ENCODE measurements at regions not wholly inside any gene's neighbourhood (a gene's known extent, or its start where the extent isn't known, plus 50 kb on each side); places are given as distances from the start of the nearest gene placed in this dataset.

DNA sequence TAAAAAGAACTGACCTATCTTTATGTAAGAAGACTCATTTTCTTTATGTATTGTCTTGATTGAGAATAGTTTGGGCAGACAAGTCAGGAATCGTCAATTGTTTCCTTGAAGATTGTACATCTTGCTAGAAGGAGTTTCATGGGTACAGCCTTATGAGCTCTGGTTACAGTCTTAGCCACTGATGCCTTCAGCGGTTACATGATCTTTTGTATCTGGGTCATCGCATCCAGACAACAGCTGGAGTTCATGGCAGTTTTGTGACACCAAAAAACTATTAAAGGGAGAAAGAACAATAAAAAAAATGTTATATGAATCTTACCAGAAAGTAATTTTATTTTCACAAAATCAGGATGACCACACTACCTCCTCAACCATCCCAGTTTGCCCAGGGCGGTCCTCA, 520.5 kb upstream of the CDH7 start:
- no peak overlapping the region for H2BK12ac ChIP-seq (ENCODE audit: insufficient read length, low read depth, low read length)
- no peak overlapping the region for H3K14ac ChIP-seq (ENCODE audit: insufficient read depth, low read length)
- no peak for DNase-seq
- H2BK20ac ChIP-seq (ENCODE audit: low read depth, low read length, poor library complexity, severe bottlenecking): no peak overlapping the region
- H2BK5ac ChIP-seq (ENCODE audit: insufficient read length, low read length): no peak overlapping the region
- Mint-ChIP-seq H3K9me3 (peaks cover 0 to 3% of the 10 kb centered on the region in 2 experiments; a peak in 1 of 5 replicates), H3K36me3 (ENCODE audit: insufficient read depth in 1 of 3, low read depth in 3 of 3) (no peaks in the 10 kb centered on the region; a peak in 1 of 7 replicates), H3K4me3 (no peak overlapping the region), H3K27me3 (ENCODE audit: low read depth) (no peaks in the 10 kb centered on the region), H3K27ac (no peak overlapping the region), H3K4me1 (peaks cover 0 to 3% of the 10 kb centered on the region in 2 experiments; a peak in 1 of 4 replicates)
- WGBS (ENCODE audit: extremely low coverage, insufficient read length, low lambda C conversion rate): no CpG with 5 or more reads among the region's 4 CpGs
- no peak overlapping the region for H4K8ac ChIP-seq (replicated peaks; ENCODE audit: insufficient read length, low read depth, low read length)
- no peaks in the 10 kb centered on the region for H3K4me1 ChIP-seq (ENCODE audit: insufficient read depth, low read length)
- no peaks in the 10 kb centered on the region for H3K79me1 ChIP-seq (ENCODE audit: insufficient read depth, low read depth, low read length, poor library complexity, severe bottlenecking)
- H3K18ac ChIP-seq (ENCODE audit: insufficient read length, low read depth, low read length): no peak overlapping the region
- no peak overlapping the region for H3K4ac ChIP-seq (ENCODE audit: low read depth, low read length)
- no peak overlapping the region for H2AK5ac ChIP-seq (ENCODE audit: insufficient read length, low read length)
- no peak overlapping the region for H3K56ac ChIP-seq (ENCODE audit: insufficient read length, low read depth, low read length)
- H2AFZ ChIP-seq (ENCODE audit: low read length): no peak overlapping the region
- no peak overlapping the region for H2BK120ac ChIP-seq (ENCODE audit: low read depth, low read length, poor library complexity, severe bottlenecking)
- no peaks in the 10 kb centered on the region for H3K23me2 ChIP-seq (ENCODE audit: insufficient read length, low read depth, low read length, poor library complexity, severe bottlenecking)
- no peak overlapping the region for H4K91ac ChIP-seq (ENCODE audit: insufficient read length, low read depth, low read length)
- no peak overlapping the region for H3K4me2 ChIP-seq (ENCODE audit: insufficient read depth, insufficient read length, low read length)
- H3T11ph ChIP-seq (ENCODE audit: low read length): no peak overlapping the region
- H3K27me3 ChIP-seq (ENCODE audit: insufficient read depth, low read length): no peaks in the 10 kb centered on the region
- H3K23ac ChIP-seq (ENCODE audit: insufficient read length, low read depth, low read length): no peak overlapping the region
- no peaks in the 10 kb centered on the region for H3K79me2 ChIP-seq (ENCODE audit: insufficient read depth, low read length)
- no peaks in the 10 kb centered on the region for H4K20me1 ChIP-seq (ENCODE audit: control insufficient read depth, insufficient read depth, insufficient read length)
- H3K27ac ChIP-seq (ENCODE audit: insufficient read length, low read depth, low read length): no peak overlapping the region
- no peak overlapping the region for H2BK15ac ChIP-seq (ENCODE audit: low read depth, low read length)
- no peaks in the 10 kb centered on the region for H3K9me3 ChIP-seq (ENCODE audit: control insufficient read depth, low read depth, low read length)
- no peak overlapping the region for H3K9ac ChIP-seq (ENCODE audit: extremely low read depth, insufficient read length, low read length)
- TF ChIP-seq, protein P1, sequence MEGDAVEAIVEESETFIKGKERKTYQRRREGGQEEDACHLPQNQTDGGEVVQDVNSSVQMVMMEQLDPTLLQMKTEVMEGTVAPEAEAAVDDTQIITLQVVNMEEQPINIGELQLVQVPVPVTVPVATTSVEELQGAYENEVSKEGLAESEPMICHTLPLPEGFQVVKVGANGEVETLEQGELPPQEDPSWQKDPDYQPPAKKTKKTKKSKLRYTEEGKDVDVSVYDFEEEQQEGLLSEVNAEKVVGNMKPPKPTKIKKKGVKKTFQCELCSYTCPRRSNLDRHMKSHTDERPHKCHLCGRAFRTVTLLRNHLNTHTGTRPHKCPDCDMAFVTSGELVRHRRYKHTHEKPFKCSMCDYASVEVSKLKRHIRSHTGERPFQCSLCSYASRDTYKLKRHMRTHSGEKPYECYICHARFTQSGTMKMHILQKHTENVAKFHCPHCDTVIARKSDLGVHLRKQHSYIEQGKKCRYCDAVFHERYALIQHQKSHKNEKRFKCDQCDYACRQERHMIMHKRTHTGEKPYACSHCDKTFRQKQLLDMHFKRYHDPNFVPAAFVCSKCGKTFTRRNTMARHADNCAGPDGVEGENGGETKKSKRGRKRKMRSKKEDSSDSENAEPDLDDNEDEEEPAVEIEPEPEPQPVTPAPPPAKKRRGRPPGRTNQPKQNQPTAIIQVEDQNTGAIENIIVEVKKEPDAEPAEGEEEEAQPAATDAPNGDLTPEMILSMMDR (conservative IDR thresholded peaks at IDR 0.05): no peak
- H4K5ac ChIP-seq (ENCODE audit: insufficient read length, low read depth, low read length): no peak overlapping the region
